PC-9 (cell line): ENCODE measurements at regions not wholly inside any gene's neighbourhood (a gene's known extent, or its start where the extent isn't known, plus 50 kb on each side); places are given as distances from the start of the nearest gene placed in this dataset.

Experiments used
- EZH2 ChIP-seq: fragments of 200-600 bp; sonication (generic); IDR thresholded peaks from 2 replicates; pipeline ENCODE4 v1.8.0; 2017; ENCODE audit warnings: antibody characterized with exemption, low read depth
- TF ChIP-seq, protein P1 (sequence below): fragments of 200-600 bp; sonication (generic); conservative IDR thresholded peaks from 2 replicates; pipeline ENCODE4 v1.6.1; 2017; ENCODE audit warnings: mixed run types, antibody characterized with exemption, mild to moderate bottlenecking, moderate library complexity

DNA sequence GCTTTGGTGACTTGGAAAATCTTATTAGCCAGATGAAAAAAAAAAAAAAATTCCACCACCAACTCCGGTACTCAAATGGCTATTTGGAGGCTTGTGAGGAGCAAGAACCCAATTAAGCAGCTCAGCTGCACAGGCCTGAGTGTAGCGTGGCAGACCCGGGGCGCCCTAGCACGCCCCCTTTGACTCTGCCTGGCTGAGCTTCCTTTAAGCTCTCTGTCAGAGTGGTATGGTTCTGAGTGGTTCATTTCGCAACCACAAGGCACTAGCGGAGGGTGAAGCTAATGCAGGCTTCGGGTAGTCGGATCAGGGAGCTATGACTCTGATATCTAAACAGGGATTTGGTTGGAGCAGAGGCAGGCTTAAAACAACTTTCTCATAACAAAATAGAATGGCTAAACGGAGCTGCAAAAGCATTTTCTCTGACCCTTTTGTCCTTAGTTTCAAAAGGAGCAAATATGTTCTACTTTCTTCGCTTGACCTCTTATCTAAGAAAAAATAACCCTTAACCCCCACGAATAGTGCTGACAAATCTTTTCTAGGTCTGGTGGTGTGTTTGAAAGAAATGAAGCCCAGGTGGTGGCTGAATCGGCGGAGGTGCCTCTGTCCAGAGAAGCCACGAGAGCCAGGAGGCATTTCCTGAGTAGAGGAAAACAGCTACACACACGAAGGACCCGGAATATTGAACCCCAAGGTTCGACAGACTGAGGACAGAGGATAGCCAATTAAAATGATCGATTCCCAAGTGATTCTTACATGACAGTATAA is 285.4 kb upstream of the GLI3 start:
- TF ChIP-seq, protein P1, sequence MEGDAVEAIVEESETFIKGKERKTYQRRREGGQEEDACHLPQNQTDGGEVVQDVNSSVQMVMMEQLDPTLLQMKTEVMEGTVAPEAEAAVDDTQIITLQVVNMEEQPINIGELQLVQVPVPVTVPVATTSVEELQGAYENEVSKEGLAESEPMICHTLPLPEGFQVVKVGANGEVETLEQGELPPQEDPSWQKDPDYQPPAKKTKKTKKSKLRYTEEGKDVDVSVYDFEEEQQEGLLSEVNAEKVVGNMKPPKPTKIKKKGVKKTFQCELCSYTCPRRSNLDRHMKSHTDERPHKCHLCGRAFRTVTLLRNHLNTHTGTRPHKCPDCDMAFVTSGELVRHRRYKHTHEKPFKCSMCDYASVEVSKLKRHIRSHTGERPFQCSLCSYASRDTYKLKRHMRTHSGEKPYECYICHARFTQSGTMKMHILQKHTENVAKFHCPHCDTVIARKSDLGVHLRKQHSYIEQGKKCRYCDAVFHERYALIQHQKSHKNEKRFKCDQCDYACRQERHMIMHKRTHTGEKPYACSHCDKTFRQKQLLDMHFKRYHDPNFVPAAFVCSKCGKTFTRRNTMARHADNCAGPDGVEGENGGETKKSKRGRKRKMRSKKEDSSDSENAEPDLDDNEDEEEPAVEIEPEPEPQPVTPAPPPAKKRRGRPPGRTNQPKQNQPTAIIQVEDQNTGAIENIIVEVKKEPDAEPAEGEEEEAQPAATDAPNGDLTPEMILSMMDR = no peak
- no peak for TF ChIP-seq EZH2
